SK-N-SH treated with all-trans-retinoic acid at 6 μM for 48 hours (cell line): ENCODE measurements at regions not wholly inside any gene's neighbourhood (a gene's known extent, or its start where the extent isn't known, plus 50 kb on each side); places are given as distances from the start of the nearest gene placed in this dataset.

Experiments
- ARNTL ChIP-seq: fragments of 450-650 bp; formaldehyde crosslinking; IDR thresholded peaks from 2 replicates; pipeline ENCODE4 v1.5.0; 2020; ENCODE audit warnings: low read depth, mild to moderate bottlenecking, moderate library complexity, borderline replicate concordance
- GLIS3 ChIP-seq: fragments of 250-450 bp; sonication (Bioruptor Pico); IDR thresholded peaks from 2 replicates; pipeline ENCODE4 v1.5.0; 2020; ENCODE audit warnings: mild to moderate bottlenecking, moderate library complexity
- PATZ1 ChIP-seq: fragments of 250-450 bp; sonication (Bioruptor Pico); IDR thresholded peaks from 2 replicates; pipeline ENCODE4 v1.8.0; 2020; ENCODE audit warnings: mild to moderate bottlenecking, moderate library complexity, borderline replicate concordance
- ZNF70 ChIP-seq: fragments of 450-650 bp; formaldehyde crosslinking; IDR thresholded peaks from 2 replicates; pipeline ENCODE4 v1.5.0; 2020; ENCODE audit warnings: mild to moderate bottlenecking, moderate library complexity

DNA sequence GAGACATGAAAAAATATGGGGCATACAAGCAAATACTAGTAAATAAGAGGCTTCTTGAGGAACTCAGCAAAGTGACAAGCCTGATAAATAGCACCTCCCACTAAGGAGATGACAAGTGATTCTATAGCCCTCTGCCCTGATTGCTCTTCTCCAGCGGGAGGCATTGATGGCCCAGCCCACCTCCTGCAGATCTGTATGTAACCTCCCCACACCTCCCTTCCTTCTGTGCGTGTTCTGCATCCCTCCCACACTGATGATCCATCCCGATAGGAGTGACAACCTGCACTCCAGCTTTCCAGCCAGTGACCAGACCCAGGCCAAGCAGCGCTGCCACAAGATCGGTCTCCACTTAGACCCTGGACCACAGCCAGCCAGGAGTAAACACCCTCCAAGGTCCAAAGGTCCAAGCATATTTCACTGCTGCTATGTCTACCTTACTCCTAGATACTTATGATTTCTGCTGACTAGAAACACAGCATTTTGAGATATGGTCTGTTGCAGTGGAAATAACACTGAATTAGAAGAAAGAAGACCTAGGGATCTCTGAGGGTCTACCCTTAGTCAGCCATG is 176.1 kb downstream of the BRINP2 start:
- no peak for TF ChIP-seq PATZ1
- TF ChIP-seq ZNF70 (CRISPR knock-in tag), result no peak
- TF ChIP-seq ARNTL (CRISPR knock-in tag), result no peak
- TF ChIP-seq GLIS3 (CRISPR knock-in tag), result no peak
